Dedifferentiated amniotic fluid mesenchymal stem cell (primary cell): ENCODE measurements at regions not wholly inside any gene's neighbourhood (a gene's known extent, or its start where the extent isn't known, plus 50 kb on each side); places are given as distances from the start of the nearest gene placed in this dataset.

Experiments
- DNase-seq: peaks from one replicate; pipeline ENCODE4 v3.0.0-alpha.2; 2016; ENCODE audit errors: extremely low spot score

- no peak for DNase-seq
Observed at GRCh38 chr1:38403667-38404066, 357.1 kb upstream of the POU3F1 start.

- DNase-seq: no peak
Observed at GRCh38 chr1:38402230-38402815, 355.7 kb upstream of the POU3F1 start.

DNA sequence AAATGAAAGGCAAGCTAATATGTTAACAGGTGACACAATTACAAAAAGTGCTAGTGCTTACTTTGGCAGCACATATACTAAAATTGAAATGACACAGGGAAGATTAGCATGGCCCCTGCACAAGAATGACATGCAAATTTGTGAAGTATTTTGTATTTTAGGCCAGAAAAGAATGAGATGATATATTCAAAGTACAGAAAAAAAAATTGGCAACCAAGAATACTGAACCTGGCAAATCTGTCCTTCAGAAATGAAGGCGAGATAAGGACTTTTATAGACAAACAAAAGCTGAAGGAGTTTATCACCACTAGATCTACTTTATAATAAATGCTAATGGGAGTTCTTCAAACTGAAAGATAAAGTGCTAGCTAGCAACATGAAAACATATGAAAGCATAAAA, 350.0 kb upstream of the POU3F1 start:
- no peak for DNase-seq

DNA sequence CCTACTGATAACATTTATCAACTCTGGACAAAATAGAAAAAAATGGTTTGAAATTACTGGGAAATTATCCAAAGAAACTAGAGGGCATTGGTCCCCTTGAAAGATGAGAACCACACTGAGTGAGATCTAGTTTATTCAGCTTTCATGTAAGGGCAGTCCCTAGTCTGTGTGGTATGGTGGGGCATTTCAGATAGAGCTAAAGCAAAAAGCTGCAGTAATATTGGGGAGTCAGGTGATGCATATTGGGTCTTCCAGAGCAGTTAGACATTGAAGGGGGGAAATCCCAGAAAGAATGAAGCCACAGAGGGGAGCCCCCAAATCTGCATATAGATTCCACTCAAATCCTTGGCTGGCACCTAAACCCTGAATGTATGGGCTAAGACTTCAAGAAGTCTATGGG, 347.7 kb upstream of the POU3F1 start:
- DNase-seq: no peak

DNA sequence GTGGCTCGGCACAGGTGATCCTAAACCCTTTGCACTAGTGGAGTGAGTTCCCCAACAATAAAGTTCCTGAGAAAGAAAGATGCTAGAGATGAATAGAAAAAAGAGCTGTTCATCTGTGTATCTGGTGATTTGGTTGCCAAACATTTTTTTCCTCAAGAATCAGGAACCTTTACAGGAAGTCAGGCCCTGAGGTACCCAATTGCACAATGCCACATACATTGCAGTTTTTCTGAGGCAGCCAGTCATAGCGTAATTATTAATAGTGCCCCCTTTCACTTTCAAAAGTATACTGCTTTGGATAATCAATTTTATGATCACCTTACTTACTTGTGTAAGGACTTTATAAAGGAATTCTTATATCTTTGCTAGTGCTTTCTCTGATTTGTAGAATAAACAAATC, 346.3 kb upstream of the POU3F1 start:
- DNase-seq: no peak

DNA sequence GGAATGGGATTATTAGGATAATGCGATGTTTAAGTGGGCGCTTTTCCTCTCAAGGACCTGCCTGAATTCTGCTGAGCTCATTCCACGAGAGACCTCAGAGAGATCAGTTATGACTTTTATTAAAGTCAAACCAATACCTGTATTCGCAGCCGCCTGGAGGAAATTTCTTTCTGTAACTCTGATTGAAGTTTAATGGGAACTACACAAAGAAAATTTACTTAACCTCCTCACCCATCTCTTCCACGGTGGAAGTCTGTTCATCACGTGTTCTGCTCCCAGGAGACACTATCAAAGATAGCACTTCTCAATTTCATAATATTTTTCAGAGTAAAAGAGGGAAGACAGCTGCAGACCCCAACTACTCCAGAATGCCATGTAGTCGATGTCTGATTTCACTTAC, 334.7 kb upstream of the POU3F1 start:
- DNase-seq: no peak

- no peak for DNase-seq
Observed at GRCh38 chr1:38376577-38376976, 330.0 kb upstream of the POU3F1 start.

GRCh38 chr1:38375035-38375434, 328.4 kb upstream of the POU3F1 start:
- DNase-seq: no peak

DNA sequence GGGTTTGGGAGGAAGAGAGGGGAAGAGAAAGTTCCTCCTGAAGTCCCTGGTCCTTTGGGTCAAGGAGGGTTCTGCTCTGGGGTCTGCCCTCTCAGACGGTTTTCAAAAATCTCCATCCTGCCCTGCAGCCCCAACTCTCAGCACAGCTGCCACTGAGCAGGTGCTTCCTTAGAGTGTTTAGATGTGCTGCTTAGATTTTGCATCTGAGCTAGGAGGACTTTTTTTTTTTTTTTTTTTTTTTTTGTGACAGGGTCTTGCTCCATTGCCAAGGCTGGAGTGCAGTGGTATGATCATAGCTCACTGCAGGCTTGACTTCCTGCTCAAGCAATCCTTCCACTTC, 324.9 kb upstream of the POU3F1 start:
- no peak for DNase-seq

DNA sequence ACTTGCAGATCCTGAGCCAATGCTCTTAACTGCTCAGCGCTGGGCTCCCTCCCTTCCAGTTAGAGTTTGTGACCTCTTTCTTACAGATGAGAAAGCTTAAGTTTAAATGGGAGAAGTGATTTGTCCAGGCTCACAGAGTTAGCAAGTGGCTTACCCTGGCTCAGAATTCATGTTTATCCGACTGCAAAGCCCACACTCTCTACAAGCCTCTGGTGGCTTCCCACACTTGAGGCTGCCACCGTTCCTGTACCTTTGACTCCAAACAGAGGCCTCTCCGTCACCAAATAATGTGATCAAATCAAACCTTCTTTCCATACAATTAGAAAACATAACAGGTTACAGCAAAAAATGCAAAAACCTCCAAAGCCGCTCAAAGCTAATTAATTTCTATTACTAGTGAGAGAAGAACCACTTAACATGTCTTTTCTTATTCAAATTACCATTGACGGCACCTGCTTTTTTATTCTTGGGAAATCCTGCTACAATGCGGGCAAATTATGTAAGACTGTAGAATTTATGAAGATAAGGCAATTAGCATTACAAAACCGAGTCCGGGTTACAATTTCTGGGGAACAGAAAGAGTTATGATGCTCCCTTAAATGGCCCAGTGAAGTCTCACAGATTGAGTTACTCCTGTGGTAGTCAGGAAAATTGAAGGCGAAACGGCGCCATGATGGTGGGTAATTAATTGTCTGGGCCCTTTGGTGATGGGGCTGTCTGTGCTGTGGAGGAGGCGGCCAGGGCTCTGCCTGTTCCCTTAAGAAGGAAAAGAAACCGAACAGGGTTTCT, 324.3 kb upstream of the POU3F1 start:
- DNase-seq: no peak

GRCh38 chr1:38365242-38365641, 318.6 kb upstream of the POU3F1 start:
- DNase-seq: no peak

- DNase-seq: no peak
Observed at GRCh38 chr1:38361566-38361965, 315.0 kb upstream of the POU3F1 start.

DNA sequence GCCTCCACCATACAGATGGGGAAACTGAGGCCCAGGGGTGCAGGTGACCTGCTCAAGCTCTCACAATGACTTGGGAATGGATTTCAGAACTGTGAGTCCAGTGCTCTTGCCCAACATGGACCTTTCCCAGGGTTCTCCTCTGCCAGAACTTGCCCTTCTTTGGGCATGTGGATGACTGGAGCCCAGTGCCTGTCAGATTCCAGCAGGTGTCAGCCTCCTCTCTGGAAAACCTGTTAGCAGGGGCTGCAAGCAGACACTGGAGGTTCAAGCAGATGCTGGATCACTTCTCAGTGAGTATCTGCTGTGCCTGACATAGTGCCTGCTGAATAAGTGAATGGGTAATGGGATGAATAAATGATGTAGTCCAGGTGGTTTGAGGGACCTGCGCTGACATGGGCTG, 314.2 kb upstream of the POU3F1 start:
- DNase-seq: no peak

GRCh38 chr1:38353956-38354355, 307.4 kb upstream of the POU3F1 start:
- no peak for DNase-seq

GRCh38 chr1:38352869-38353268, 306.3 kb upstream of the POU3F1 start:
- no peak for DNase-seq

DNA sequence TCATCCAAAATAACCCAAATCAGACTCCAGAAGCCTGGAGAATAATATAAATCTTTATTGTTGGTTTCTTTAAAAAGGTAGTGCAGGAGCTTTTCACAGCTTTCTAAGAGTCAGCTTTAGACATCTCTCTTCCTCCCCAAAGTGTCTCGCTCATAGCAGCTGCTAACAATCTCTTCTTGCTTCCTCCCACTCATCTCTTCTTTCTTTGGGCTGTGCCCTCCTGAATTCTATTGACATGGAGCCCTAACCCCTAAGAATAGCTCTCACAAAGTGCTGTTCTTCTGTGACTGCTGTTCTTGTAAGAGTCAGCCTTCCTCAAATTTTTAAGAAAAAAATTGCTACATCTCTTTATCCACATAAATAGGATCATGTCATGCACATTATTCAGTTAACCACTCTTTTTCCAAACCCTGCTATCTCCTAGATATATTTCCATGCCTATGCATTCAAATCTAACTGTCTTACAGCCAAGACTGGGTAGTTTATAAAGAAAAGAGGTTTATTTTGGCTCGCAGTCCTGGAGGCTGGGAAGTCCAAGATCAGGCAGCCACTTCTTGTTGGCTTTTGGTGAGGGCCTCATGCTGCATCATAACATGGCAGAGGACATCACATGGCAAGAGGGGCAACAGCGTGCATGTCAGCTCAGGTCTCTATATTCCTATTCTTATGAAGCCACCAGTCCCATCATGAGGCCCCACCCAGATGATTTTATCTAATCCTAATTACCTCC, 301.0 kb upstream of the POU3F1 start:
- no peak for DNase-seq

- no peak for DNase-seq
Observed at GRCh38 chr1:38344716-38345115, 298.1 kb upstream of the POU3F1 start.

GRCh38 chr1:38341694-38342093, 295.1 kb upstream of the POU3F1 start:
- DNase-seq: no peak

GRCh38 chr1:38340409-38340808, 293.8 kb upstream of the POU3F1 start:
- DNase-seq: no peak

DNA sequence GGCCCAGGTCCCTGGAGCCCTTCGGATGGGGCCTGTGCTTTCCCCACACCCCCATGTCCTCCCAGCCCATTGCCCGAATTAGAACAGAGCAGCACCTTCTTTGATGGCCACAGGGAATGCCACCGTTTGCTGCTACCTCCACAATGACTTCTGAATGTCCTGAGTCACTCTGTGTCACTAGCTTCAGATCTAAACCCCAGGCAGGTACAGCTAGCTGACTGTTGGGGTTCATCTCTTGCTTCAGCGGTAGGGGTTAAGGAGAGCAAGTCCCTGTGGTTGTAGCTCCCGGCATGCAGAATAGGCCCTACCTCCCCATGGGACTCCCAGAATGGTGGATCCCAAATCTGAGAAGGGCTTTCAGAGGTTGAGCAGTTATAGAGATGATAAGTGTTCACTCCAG, 291.1 kb upstream of the POU3F1 start:
- DNase-seq: no peak

GRCh38 chr1:38336961-38337360, 290.4 kb upstream of the POU3F1 start:
- DNase-seq: no peak

DNA sequence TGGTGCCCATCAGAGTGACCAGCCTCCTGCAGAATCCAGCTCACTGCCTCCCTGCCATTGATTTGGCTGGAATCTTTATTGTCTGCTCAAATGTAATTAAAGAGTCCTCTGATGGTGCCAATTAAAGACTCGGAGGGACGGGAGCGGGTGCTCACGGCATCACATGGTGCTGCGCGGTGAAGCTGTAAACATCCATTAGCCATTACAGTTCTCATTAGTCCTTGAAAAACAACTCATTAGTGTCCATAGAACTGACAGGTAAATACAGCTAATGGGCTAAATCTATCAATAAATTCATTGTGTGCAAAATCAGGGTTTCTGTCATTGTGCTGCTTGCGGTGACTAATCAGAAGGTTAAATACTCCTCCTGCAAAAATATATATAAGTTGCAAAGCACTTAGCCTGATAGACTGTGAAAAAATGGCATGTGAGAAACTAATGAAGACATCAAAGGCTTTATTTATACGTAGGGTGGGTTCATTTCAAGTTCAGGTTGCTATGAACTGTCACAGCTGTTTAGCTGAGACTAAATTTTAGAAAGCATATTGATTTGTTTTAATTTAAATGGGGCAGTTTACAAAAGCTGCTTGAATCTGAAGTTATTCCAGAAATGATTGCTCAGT, 289.8 kb upstream of the POU3F1 start:
- DNase-seq: no peak
